ENCODE measurements at regions not wholly inside any gene's neighbourhood (a gene's known extent, or its start where the extent isn't known, plus 50 kb on each side); places are given as distances from the start of the nearest gene placed in this dataset.

DNA sequence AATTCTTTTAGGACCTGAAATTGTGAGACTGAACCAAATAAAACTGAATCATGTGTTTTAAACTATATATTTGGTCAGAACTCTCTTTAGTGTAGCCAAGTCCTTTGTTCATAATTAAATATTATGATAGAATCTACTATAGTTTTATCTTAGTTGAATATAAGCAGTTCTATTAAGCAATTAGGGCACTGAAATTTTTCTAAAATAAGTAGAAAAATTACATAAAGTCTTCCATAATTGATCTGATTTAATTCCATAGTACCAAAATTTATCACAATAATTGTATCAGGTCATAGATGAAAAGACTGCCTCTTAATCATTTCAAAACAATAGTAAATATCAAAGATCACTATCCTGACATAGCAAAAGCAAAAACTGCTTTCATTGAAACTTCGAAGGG is 90.1 kb upstream of the BET1 start:
- TF ChIP-seq, protein P1, sequence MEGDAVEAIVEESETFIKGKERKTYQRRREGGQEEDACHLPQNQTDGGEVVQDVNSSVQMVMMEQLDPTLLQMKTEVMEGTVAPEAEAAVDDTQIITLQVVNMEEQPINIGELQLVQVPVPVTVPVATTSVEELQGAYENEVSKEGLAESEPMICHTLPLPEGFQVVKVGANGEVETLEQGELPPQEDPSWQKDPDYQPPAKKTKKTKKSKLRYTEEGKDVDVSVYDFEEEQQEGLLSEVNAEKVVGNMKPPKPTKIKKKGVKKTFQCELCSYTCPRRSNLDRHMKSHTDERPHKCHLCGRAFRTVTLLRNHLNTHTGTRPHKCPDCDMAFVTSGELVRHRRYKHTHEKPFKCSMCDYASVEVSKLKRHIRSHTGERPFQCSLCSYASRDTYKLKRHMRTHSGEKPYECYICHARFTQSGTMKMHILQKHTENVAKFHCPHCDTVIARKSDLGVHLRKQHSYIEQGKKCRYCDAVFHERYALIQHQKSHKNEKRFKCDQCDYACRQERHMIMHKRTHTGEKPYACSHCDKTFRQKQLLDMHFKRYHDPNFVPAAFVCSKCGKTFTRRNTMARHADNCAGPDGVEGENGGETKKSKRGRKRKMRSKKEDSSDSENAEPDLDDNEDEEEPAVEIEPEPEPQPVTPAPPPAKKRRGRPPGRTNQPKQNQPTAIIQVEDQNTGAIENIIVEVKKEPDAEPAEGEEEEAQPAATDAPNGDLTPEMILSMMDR (tag by site-specific recombination; IDR thresholded peaks at IDR 0.05): no peak
- no peak for TF ChIP-seq ZNF776 (tag by site-specific recombination; IDR thresholded peaks at IDR 0.05; ENCODE audit: borderline replicate concordance)
- no peak for TF ChIP-seq ZNF324 (tag by site-specific recombination; IDR thresholded peaks at IDR 0.05)
- TF ChIP-seq HOXA7 (CRISPR knock-in tag; IDR thresholded peaks at IDR 0.05; ENCODE audit: borderline replicate concordance): no peak
- no peak for TF ChIP-seq AEBP2 (tag by site-specific recombination; IDR thresholded peaks at IDR 0.05; ENCODE audit: borderline replicate concordance)
- TF ChIP-seq KLF7 (tag by site-specific recombination; IDR thresholded peaks at IDR 0.05; ENCODE audit: borderline replicate concordance): no peak
- TF ChIP-seq ZNF629 (tag by site-specific recombination; IDR thresholded peaks at IDR 0.05): no peak
- no peak for TF ChIP-seq ZNF362 (tag by site-specific recombination; IDR thresholded peaks at IDR 0.05)
- TF ChIP-seq ZNF501 (tag by site-specific recombination; IDR thresholded peaks at IDR 0.05): no peak
- no peak for TF ChIP-seq ZFHX2 (tag by site-specific recombination; conservative IDR thresholded peaks at IDR 0.05)
- TF ChIP-seq ZNF792 (tag by site-specific recombination; IDR thresholded peaks at IDR 0.05): no peak
- no peak for TF ChIP-seq ZNF416 (tag by site-specific recombination; IDR thresholded peaks at IDR 0.05)
